Mesothelial cell of epicardium (in vitro differentiated cells): ENCODE measurements at regions not wholly inside any gene's neighbourhood (a gene's known extent, or its start where the extent isn't known, plus 50 kb on each side); places are given as distances from the start of the nearest gene placed in this dataset.

Experiments used
- DNase-seq, 2 experiments: peaks; one replicate each; pipeline ENCODE4 v3.0.0; 2021; ENCODE audit warnings: low spot score in 2 of 2; ENCODE audit not compliant: unreplicated experiment in 2 of 2
- H3K27ac Mint-ChIP-seq: 2 replicates; pipeline ENCODE4 v1.8.0; 2021; ENCODE audit warnings: mixed read lengths
- H3K27me3 Mint-ChIP-seq: 2 replicates; pipeline ENCODE4 v1.8.0; 2021; ENCODE audit warnings: low read depth, mixed read lengths
- H3K36me3 Mint-ChIP-seq: 2 replicates; pipeline ENCODE4 v1.8.0; 2021; ENCODE audit warnings: mixed read lengths
- H3K4me1 Mint-ChIP-seq: 2 replicates; pipeline ENCODE4 v1.8.0; 2021; ENCODE audit warnings: mixed read lengths
- H3K4me3 Mint-ChIP-seq: 2 replicates; pipeline ENCODE4 v1.8.0; 2021; ENCODE audit warnings: mild to moderate bottlenecking, moderate library complexity, mixed read lengths
- H3K9me3 Mint-ChIP-seq: 2 replicates; pipeline ENCODE4 v1.8.0; 2021; ENCODE audit warnings: mixed read lengths
- CTCF ChIP-seq: fragments of 200-600 bp; sonication (generic); IDR thresholded peaks from one replicate; pipeline ENCODE4 v1.5.0; 2021; ENCODE audit warnings: antibody characterized with exemption; ENCODE audit not compliant: unreplicated experiment

- Mint-ChIP-seq H3K27ac (no peak overlapping the region), H3K4me3 (no peak overlapping the region), H3K27me3 (peaks cover 29% of the 10 kb centered on the region), H3K9me3 (no peaks in the 10 kb centered on the region), H3K4me1 (peaks cover 6% of the 10 kb centered on the region), H3K36me3 (no peaks in the 10 kb centered on the region)
- TF ChIP-seq CTCF: no peak
- DNase-seq: no peak
These were observed 158.9 kb upstream of the FOXG1 start for GRCh38 chr14:28607661-28608060.

GRCh38 chr14:28608443-28608842 lies 158.1 kb upstream of the FOXG1 start:
- no peak for DNase-seq

GRCh38 chr14:28608851-28609828 lies 157.4 kb upstream of the FOXG1 start:
- peak in 1 of 2 experiments; percentile 82 for DNase-seq
- Mint-ChIP-seq H3K27me3 (peaks cover 31% of the 10 kb centered on the region), H3K9me3 (no peaks in the 10 kb centered on the region), H3K4me1 (peaks cover 6% of the 10 kb centered on the region), H3K4me3 (no peak overlapping the region), H3K36me3 (no peaks in the 10 kb centered on the region), H3K27ac (no peak overlapping the region)
- peak; percentile 72 for TF ChIP-seq CTCF

More at GRCh38 chr14:28608443-28608842, 158.1 kb upstream of the FOXG1 start:
- H3K27me3 Mint-ChIP-seq: peaks cover 32% of the 10 kb centered on the region
- H3K4me3 Mint-ChIP-seq: no peak overlapping the region
- no peaks in the 10 kb centered on the region for H3K36me3 Mint-ChIP-seq
- H3K4me1 Mint-ChIP-seq: peaks cover 6% of the 10 kb centered on the region
- no peaks in the 10 kb centered on the region for H3K9me3 Mint-ChIP-seq
- no peak overlapping the region for H3K27ac Mint-ChIP-seq
- no peak for TF ChIP-seq CTCF

GRCh38 chr14:28612414-28612813 lies 154.2 kb upstream of the FOXG1 start:
- Mint-ChIP-seq H3K9me3 (peaks cover 11% of the 10 kb centered on the region), H3K27ac (no peak overlapping the region), H3K27me3 (peaks cover 21% of the 10 kb centered on the region), H3K4me1 (peaks cover 6% of the 10 kb centered on the region), H3K4me3 (no peak overlapping the region), H3K36me3 (no peaks in the 10 kb centered on the region)
- no peak for TF ChIP-seq CTCF
- DNase-seq: no peak

- H3K36me3 Mint-ChIP-seq: no peaks in the 10 kb centered on the region
- DNase-seq: no peak
- peaks cover 11% of the 10 kb centered on the region for H3K9me3 Mint-ChIP-seq
- H3K27ac Mint-ChIP-seq: no peak overlapping the region
- peaks cover 6% of the 10 kb centered on the region for H3K4me1 Mint-ChIP-seq
- no peak for TF ChIP-seq CTCF
- H3K27me3 Mint-ChIP-seq: peaks cover 16% of the 10 kb centered on the region
- no peak overlapping the region for H3K4me3 Mint-ChIP-seq
These were observed 153.1 kb upstream of the FOXG1 start for GRCh38 chr14:28613532-28613931.
